Smooth muscle cell (in vitro differentiated cells): ENCODE measurements at regions not wholly inside any gene's neighbourhood (a gene's known extent, or its start where the extent isn't known, plus 50 kb on each side); places are given as distances from the start of the nearest gene placed in this dataset.

Experiments
- DNase-seq: peaks from one replicate; lab custom pipeline; 2025; ENCODE audit not compliant: unreplicated experiment; lab: John Stamatoyannopoulos, UW
- H2AFZ ChIP-seq: fragments of 200-600 bp; sonication (generic); 2 replicates; pipeline ENCODE4 v1.6.0; 2016; ENCODE audit warnings: antibody characterized with exemption, low read depth, mild to moderate bottlenecking
- H3F3A ChIP-seq: fragments of 200-600 bp; sonication (generic); 2 replicates; pipeline ENCODE4 v1.6.0; 2017; ENCODE audit warnings: antibody characterized with exemption, low read depth
- H3K27ac ChIP-seq: fragments of 200-600 bp; sonication (generic); 2 replicates; pipeline ENCODE4 v1.5.1; 2016; ENCODE audit warnings: low read depth, mild to moderate bottlenecking
- H3K27me3 ChIP-seq: fragments of 200-600 bp; sonication (generic); 2 replicates; pipeline ENCODE4 v1.6.1; 2016; ENCODE audit warnings: low read depth, mild to moderate bottlenecking
- H3K36me3 ChIP-seq: fragments of 200-600 bp; sonication (generic); 2 replicates; pipeline ENCODE4 v1.5.1; 2016; ENCODE audit warnings: low read depth
- H3K4me1 ChIP-seq: fragments of 200-600 bp; sonication (generic); 2 replicates; pipeline ENCODE4 v1.5.1; 2016; ENCODE audit warnings: low read depth
- H3K4me2 ChIP-seq: fragments of 200-600 bp; sonication (generic); 2 replicates; pipeline ENCODE4 v1.6.0; 2016; ENCODE audit warnings: mild to moderate bottlenecking
- H3K4me3 ChIP-seq: fragments of 200-600 bp; sonication (generic); 2 replicates; pipeline ENCODE4 v1.5.1; 2016; ENCODE audit warnings: mild to moderate bottlenecking
- H3K79me2 ChIP-seq: fragments of 200-600 bp; sonication (generic); 2 replicates; pipeline ENCODE4 v1.6.0; 2016; ENCODE audit warnings: low read depth, mild to moderate bottlenecking
- H3K9ac ChIP-seq: fragments of 200-600 bp; sonication (generic); 2 replicates; pipeline ENCODE4 v1.6.0; 2016; ENCODE audit warnings: low read depth
- H3K9me3 ChIP-seq: fragments of 200-600 bp; sonication (generic); replicated peaks from 2 replicates; pipeline ENCODE4 v1.5.1; 2016; ENCODE audit warnings: low read depth
- H4K20me1 ChIP-seq: fragments of 200-600 bp; sonication (generic); 2 replicates; pipeline ENCODE4 v1.6.0; 2016; ENCODE audit warnings: low read depth
- WGBS: methylation state at CpG from one replicate; pipeline ENCODE4 v1.1.7; 2016; ENCODE audit warnings: low lambda C conversion rate; 5-methylcytosine and 5-hydroxymethylcytosine counted together
- TF ChIP-seq, protein P1 (sequence below): fragments of 200-600 bp; sonication (generic); IDR thresholded peaks from 2 replicates; pipeline ENCODE4 v1.5.1; 2017; ENCODE audit warnings: borderline replicate concordance, mild to moderate bottlenecking, antibody characterized with exemption; ENCODE audit not compliant: insufficient read depth, poor library complexity, severe bottlenecking

DNA sequence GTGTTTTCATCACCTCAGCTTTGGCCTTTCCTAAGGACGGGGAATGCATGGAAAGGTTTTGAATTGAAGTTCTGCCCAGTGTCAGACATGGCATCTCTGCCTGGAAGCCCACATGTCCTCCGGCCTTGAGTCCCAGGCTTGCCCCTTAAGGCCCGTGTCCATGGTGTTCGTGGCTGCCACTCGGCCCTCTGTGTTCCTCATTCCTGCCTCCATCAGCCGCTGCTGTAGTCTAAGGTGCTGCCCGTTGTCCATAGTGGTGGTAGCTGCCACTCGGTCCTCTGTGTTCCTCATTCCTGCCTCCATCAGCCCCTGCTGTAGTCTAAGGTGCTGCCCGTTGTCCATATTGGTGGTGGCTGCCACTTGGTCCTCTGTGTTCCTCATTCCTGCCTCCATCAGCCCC, 180.7 kb upstream of the SHH start:
- no peak overlapping the region for H3K27ac ChIP-seq
- H3K9me3 ChIP-seq = no peaks in the 10 kb centered on the region
- 85% methylated on average over 9 of the region's 9 CpGs for WGBS
- no peaks in the 10 kb centered on the region for H4K20me1 ChIP-seq
- H3K4me3 ChIP-seq = no peak overlapping the region
- H2AFZ ChIP-seq = no peak overlapping the region
- TF ChIP-seq, protein P1, sequence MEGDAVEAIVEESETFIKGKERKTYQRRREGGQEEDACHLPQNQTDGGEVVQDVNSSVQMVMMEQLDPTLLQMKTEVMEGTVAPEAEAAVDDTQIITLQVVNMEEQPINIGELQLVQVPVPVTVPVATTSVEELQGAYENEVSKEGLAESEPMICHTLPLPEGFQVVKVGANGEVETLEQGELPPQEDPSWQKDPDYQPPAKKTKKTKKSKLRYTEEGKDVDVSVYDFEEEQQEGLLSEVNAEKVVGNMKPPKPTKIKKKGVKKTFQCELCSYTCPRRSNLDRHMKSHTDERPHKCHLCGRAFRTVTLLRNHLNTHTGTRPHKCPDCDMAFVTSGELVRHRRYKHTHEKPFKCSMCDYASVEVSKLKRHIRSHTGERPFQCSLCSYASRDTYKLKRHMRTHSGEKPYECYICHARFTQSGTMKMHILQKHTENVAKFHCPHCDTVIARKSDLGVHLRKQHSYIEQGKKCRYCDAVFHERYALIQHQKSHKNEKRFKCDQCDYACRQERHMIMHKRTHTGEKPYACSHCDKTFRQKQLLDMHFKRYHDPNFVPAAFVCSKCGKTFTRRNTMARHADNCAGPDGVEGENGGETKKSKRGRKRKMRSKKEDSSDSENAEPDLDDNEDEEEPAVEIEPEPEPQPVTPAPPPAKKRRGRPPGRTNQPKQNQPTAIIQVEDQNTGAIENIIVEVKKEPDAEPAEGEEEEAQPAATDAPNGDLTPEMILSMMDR = no peak
- DNase-seq = no peak
- H3F3A ChIP-seq = no peaks in the 10 kb centered on the region
- no peak overlapping the region for H3K4me2 ChIP-seq
- no peaks in the 10 kb centered on the region for H3K4me1 ChIP-seq
- no peak overlapping the region for H3K9ac ChIP-seq
- H3K79me2 ChIP-seq = no peaks in the 10 kb centered on the region
- H3K27me3 ChIP-seq = peaks cover 2% of the 10 kb centered on the region
- H3K36me3 ChIP-seq = no peaks in the 10 kb centered on the region

DNA sequence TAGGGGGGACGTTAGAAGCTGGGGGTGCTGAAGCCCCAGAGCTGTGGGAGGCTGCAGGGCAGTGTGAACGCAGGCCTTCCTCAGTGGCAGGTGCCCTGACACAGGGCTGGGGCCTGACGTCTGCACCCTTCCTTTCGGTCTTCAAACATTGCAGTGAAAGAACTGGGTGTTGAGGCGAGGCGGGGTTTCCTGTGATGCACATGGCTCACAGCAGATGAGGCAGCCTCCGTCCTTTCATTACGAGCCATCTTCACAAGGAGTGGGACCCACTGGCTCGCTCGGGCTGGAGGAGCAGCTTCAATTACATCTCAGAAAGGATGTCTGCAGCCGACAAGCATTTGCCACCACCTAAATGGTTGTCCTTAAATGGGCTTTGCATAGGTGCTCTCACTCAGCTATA, 180.3 kb upstream of the SHH start:
- WGBS = 90% methylated on average over 11 of the region's 11 CpGs
- H3K4me1 ChIP-seq = no peaks in the 10 kb centered on the region
- H3K27ac ChIP-seq = no peak overlapping the region
- H3K79me2 ChIP-seq = no peaks in the 10 kb centered on the region
- H2AFZ ChIP-seq = no peak overlapping the region
- H3K9ac ChIP-seq = no peak overlapping the region
- no peak for DNase-seq
- H3K4me2 ChIP-seq = no peak overlapping the region
- TF ChIP-seq, protein P1 = no peak
- H3K36me3 ChIP-seq = no peaks in the 10 kb centered on the region
- H3K4me3 ChIP-seq = no peak overlapping the region
- H4K20me1 ChIP-seq = no peaks in the 10 kb centered on the region
- H3K27me3 ChIP-seq = peaks cover 2% of the 10 kb centered on the region
- no peaks in the 10 kb centered on the region for H3K9me3 ChIP-seq
- no peaks in the 10 kb centered on the region for H3F3A ChIP-seq

DNA sequence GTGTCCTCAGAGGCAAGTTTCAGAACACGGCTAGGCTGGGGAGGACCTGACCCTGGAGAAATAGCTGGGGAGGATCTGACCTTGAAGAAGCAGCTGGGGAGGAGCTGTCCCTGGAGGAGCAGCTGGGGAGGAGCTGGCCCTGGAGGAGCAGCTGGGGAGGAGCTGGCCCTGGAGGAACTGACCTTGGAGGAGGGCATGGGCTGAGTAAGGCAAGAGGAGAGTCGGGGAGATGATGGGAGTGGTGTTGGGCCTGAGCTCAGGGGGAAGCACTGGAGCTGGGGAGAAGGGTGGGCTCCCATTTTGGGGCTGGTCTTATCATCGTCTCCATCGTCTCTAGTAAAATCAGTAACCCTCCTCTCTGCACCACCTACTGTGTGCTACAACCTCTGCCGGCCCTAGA, 179.8 kb upstream of the SHH start:
- Histone ChIP-seq H2AFZ (no peak overlapping the region), H3K4me3 (no peak overlapping the region), H3F3A (no peaks in the 10 kb centered on the region), H3K27me3 (peaks cover 2% of the 10 kb centered on the region), H4K20me1 (no peaks in the 10 kb centered on the region), H3K4me2 (no peak overlapping the region), H3K36me3 (no peaks in the 10 kb centered on the region), H3K79me2 (no peaks in the 10 kb centered on the region), H3K4me1 (no peaks in the 10 kb centered on the region), H3K9ac (no peak overlapping the region), H3K27ac (no peak overlapping the region), H3K9me3 (no peaks in the 10 kb centered on the region)
- TF ChIP-seq, protein P1 = no peak
- DNase-seq = no peak
- 96% methylated on average over 5 of the region's 5 CpGs for WGBS

DNA sequence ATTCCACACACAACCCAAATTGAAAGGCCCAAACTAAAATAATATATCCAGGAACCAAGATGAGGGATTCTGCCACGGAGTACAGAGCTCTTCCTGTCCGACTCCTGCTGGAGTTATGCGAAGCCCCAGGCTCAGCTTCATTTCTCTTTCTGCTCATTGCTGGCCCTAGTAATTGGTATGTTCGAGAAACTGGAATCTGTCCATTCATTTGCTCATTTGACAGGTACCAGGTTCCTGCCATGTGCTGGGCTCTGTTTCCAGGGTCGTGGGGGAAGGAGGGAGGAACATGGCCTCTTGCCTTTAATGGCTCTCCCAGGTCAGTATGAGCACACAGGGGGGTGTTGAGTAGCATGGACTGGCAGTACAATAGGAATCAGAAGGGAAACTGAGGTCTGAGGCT, 179.2 kb upstream of the SHH start:
- 85% methylated on average over 5 of the region's 5 CpGs for WGBS
- Histone ChIP-seq H3K27me3 (peaks cover 2% of the 10 kb centered on the region), H3K36me3 (no peaks in the 10 kb centered on the region), H3K27ac (no peak overlapping the region), H3K4me1 (no peaks in the 10 kb centered on the region), H3K4me2 (no peak overlapping the region), H3K79me2 (no peaks in the 10 kb centered on the region), H3K4me3 (no peak overlapping the region), H2AFZ (no peak overlapping the region), H3K9me3 (no peaks in the 10 kb centered on the region), H4K20me1 (no peaks in the 10 kb centered on the region), H3F3A (no peaks in the 10 kb centered on the region), H3K9ac (no peak overlapping the region)
- TF ChIP-seq, protein P1 = no peak
- no peak for DNase-seq
